ENCODE measurements at regions not wholly inside any gene's neighbourhood (a gene's known extent, or its start where the extent isn't known, plus 50 kb on each side); places are given as distances from the start of the nearest gene placed in this dataset.

- TF ChIP-seq POLR2A (IDR thresholded peaks at IDR 0.05) (no peak), CTCF (IDR thresholded peaks at IDR 0.05) (no peak)
These were observed 88.4 kb upstream of the DNAH5 start for GRCh38 chr5:14032918-14033317.

Measured in right lobe of liver (tissue), 4 donors.